GM23338 (cell line): ENCODE measurements at regions not wholly inside any gene's neighbourhood (a gene's known extent, or its start where the extent isn't known, plus 50 kb on each side); places are given as distances from the start of the nearest gene placed in this dataset.
A peak's percentile ranks its signal among the peaks of the same experiment; 100 is the strongest.

Experiments
- ATAC-seq: fragments of 200-7000 bp; cut with Tn5 transposase; 3 replicates; pipeline ENCODE4 v1.9.1; 2020
- DNase-seq: peaks from one replicate; pipeline ENCODE4 v3.0.0-alpha.2; 2015; ENCODE audit warnings: low spot score
- H2AFZ ChIP-seq: fragments of 200-600 bp; sonication (generic); 2 replicates; pipeline ENCODE4 v1.8.0; 2016; ENCODE audit warnings: antibody characterized with exemption, mild to moderate bottlenecking, moderate library complexity
- H3F3A ChIP-seq: fragments of 200-600 bp; sonication (generic); replicated peaks from 2 replicates; pipeline ENCODE4 v1.8.0; 2017; ENCODE audit warnings: antibody characterized with exemption, mixed run types, low read depth
- H3K27ac ChIP-seq: fragments of 200-600 bp; sonication (generic); 2 replicates; pipeline ENCODE4 v1.6.1; 2016; ENCODE audit warnings: low read depth
- H3K27me3 ChIP-seq: fragments of 200-600 bp; sonication (generic); 2 replicates; pipeline ENCODE4 v1.8.0; 2016; ENCODE audit warnings: mild to moderate bottlenecking, mixed run types, moderate library complexity; ENCODE audit not compliant: insufficient read depth
- H3K36me3 ChIP-seq: fragments of 200-600 bp; sonication (generic); 2 replicates; pipeline ENCODE4 v1.8.0; 2016; ENCODE audit warnings: mild to moderate bottlenecking; ENCODE audit not compliant: insufficient read depth
- H3K4me1 ChIP-seq: fragments of 200-600 bp; sonication (generic); 2 replicates; pipeline ENCODE4 v1.8.0; 2016; ENCODE audit warnings: mild to moderate bottlenecking, moderate library complexity; ENCODE audit not compliant: insufficient read depth
- H3K4me2 ChIP-seq: fragments of 200-600 bp; sonication (generic); 2 replicates; pipeline ENCODE4 v1.7.1; 2017; ENCODE audit warnings: mixed run types
- H3K4me3 ChIP-seq: fragments of 200-600 bp; sonication (generic); 2 replicates; pipeline ENCODE4 v1.6.1; 2016; ENCODE audit warnings: mixed run types
- H3K79me2 ChIP-seq: fragments of 200-600 bp; sonication (generic); replicated peaks from 2 replicates; pipeline ENCODE4 v1.8.0; 2017; ENCODE audit warnings: mild to moderate bottlenecking; ENCODE audit not compliant: insufficient read depth
- H3K9me2 ChIP-seq: fragments of 200-600 bp; sonication (generic); 2 replicates; pipeline ENCODE4 v1.8.0; 2017; ENCODE audit not compliant: insufficient read depth
- H4K20me1 ChIP-seq: fragments of 200-600 bp; sonication (generic); replicated peaks from 2 replicates; pipeline ENCODE4 v1.8.0; 2017; ENCODE audit warnings: mild to moderate bottlenecking; ENCODE audit not compliant: insufficient read depth
- H3K27ac Mint-ChIP-seq: 2 replicates; pipeline ENCODE4 v1.8.0; 2020; ENCODE audit warnings: inconsistent platforms, mild to moderate bottlenecking, moderate library complexity, mixed read lengths
- H3K27me3 Mint-ChIP-seq: 3 replicates; pipeline ENCODE4 v1.8.0; 2022; ENCODE audit warnings: low read depth, mild to moderate bottlenecking, moderate library complexity, mixed read lengths, inconsistent platforms; ENCODE audit not compliant: insufficient read depth, poor library complexity
- H3K36me3 Mint-ChIP-seq: 3 replicates; pipeline ENCODE4 v1.8.0; 2021; ENCODE audit warnings: low read depth, mild to moderate bottlenecking, inconsistent platforms, moderate library complexity, mixed read lengths
- H3K4me1 Mint-ChIP-seq: 3 replicates; pipeline ENCODE4 v1.8.0; 2020; ENCODE audit warnings: mild to moderate bottlenecking, inconsistent platforms, mixed read lengths
- H3K4me3 Mint-ChIP-seq: 3 replicates; pipeline ENCODE4 v1.8.0; 2021; ENCODE audit warnings: moderate library complexity, mild to moderate bottlenecking, inconsistent platforms, mixed read lengths
- H3K9me3 Mint-ChIP-seq: 3 replicates; pipeline ENCODE4 v1.8.0; 2020; ENCODE audit warnings: moderate library complexity, mild to moderate bottlenecking, inconsistent platforms, mixed read lengths
- CTCF ChIP-seq, 2 experiments: fragments of 200-600 bp in 1 of 2; sonication (generic) in 1 of 2; conservative IDR thresholded peaks; 2 replicates each; pipeline versions ENCODE4 v1.5.1 to v1.6.1; 2016 to 2017; ENCODE audit warnings: antibody characterized with exemption in 2 of 2, low read depth in 2 of 2, mild to moderate bottlenecking in 2 of 2, moderate library complexity in 1 of 2
- EZH2 ChIP-seq: fragments of 200-600 bp; sonication (generic); IDR thresholded peaks from one replicate; pipeline ENCODE4 v1.8.0; 2017; ENCODE audit warnings: antibody characterized with exemption, mild to moderate bottlenecking, low read depth; ENCODE audit not compliant: unreplicated experiment
- JUNB ChIP-seq: IDR thresholded peaks from one replicate; pipeline ENCODE4 v1.6.1; 2016; ENCODE audit warnings: antibody characterized with exemption; ENCODE audit not compliant: unreplicated experiment
- POLR2AphosphoS5 ChIP-seq: IDR thresholded peaks from 2 replicates; pipeline ENCODE4 v1.6.1; 2016; ENCODE audit warnings: antibody characterized with exemption, low read depth
- ZNF114 ChIP-seq: fragments of 250-450 bp; sonication (Bioruptor Pico); IDR thresholded peaks from 2 replicates; pipeline ENCODE4 v1.5.0; 2020; ENCODE audit warnings: mild to moderate bottlenecking, moderate library complexity
- ZNF331 ChIP-seq: fragments of 250-450 bp; sonication (Bioruptor Pico); IDR thresholded peaks from 2 replicates; pipeline ENCODE4 v1.5.0; 2020; ENCODE audit warnings: low read depth, mild to moderate bottlenecking, moderate library complexity
- ZNF462 ChIP-seq: fragments of 250-450 bp; sonication (Bioruptor Pico); IDR thresholded peaks from 2 replicates; pipeline ENCODE4 v1.5.0; 2020; ENCODE audit warnings: mild to moderate bottlenecking, moderate library complexity

GRCh38 chr6:153800580-153801188 lies 238.4 kb upstream of the OPRM1 start (continued):
- no peak for TF ChIP-seq ZNF462 (CRISPR knock-in tag)
- no peak for TF ChIP-seq ZNF331 (CRISPR knock-in tag)

- Mint-ChIP-seq H3K4me1 (no peaks in the 10 kb centered on the region), H3K4me3 (no peak overlapping the region), H3K27me3 (peaks cover 3% of the 10 kb centered on the region), H3K36me3 (no peaks in the 10 kb centered on the region), H3K27ac (no peak overlapping the region), H3K9me3 (no peaks in the 10 kb centered on the region)
- Histone ChIP-seq H4K20me1 (no peaks in the 10 kb centered on the region), H3K4me3 (no peak overlapping the region), H3F3A (no peaks in the 10 kb centered on the region), H3K27ac (no peak overlapping the region), H3K79me2 (no peaks in the 10 kb centered on the region), H2AFZ (no peak overlapping the region), H3K27me3 (no peaks in the 10 kb centered on the region), H3K4me2 (no peak overlapping the region), H3K9me2 (no peaks in the 10 kb centered on the region), H3K4me1 (no peaks in the 10 kb centered on the region), H3K36me3 (no peaks in the 10 kb centered on the region)
- DNase-seq (peak; percentile 68), ATAC-seq (peak; percentile 64)
- TF ChIP-seq ZNF114 (CRISPR knock-in tag): no peak
- no peak for TF ChIP-seq POLR2AphosphoS5
- peak; percentile 56 to 75 for TF ChIP-seq CTCF (conservative IDR thresholded peaks at IDR 0.05; ENCODE audit: low read depth in 2 of 2)
- no peak for TF ChIP-seq JUNB
- TF ChIP-seq EZH2: no peak
- TF ChIP-seq ZNF462 (CRISPR knock-in tag): no peak
Measured at GRCh38 chr6:153790876-153791473, 248.1 kb upstream of the OPRM1 start.
